ENCODE measurements at regions not wholly inside any gene's neighbourhood (a gene's known extent, or its start where the extent isn't known, plus 50 kb on each side); places are given as distances from the start of the nearest gene placed in this dataset.

DNA sequence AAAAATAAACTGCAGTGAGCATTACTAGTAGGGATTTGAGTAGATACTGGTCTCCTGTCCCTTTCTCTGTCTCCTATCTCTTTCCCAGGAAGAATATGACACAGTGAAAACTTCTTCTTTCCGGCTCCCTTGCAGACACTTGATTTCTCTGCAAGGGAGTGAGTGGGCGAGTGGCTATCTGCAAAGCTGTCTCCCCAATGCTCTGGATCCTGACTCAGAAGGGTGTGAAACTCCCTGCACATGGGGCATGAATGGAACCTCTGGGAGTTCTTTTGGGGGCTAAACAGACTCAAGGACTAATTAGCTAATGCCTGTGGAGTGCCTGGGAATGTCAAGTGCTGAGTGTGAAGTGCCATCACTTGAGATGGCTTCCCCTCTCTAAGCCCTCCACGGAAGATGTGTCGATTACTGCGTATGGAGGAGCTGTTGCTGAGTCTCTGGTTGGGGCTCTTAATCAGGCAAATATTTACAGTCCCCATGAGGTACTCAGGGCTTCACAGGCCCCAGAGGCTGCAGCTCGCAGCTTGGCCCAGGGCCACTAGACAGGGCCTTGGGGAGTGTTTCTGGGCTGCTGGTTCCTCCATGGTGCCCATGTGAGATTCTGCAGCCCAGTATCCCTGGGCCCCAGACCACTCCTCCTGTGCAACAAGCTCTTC, 139.8 kb downstream of the RPS24 start:
- Histone ChIP-seq H3K36me3 (ENCODE audit: low read depth, missing control alignments) (no peaks in the 10 kb centered on the region), H3K4me1 (peaks cover 6% of the 10 kb centered on the region), H3K27ac (no peak overlapping the region), H3K4me3 (no peak overlapping the region), H3K9me3 (no peaks in the 10 kb centered on the region), H3K27me3 (no peaks in the 10 kb centered on the region)
- no peak for DNase-seq
- no peak for TF ChIP-seq POLR2A (IDR thresholded peaks at IDR 0.05)
- TF ChIP-seq, protein P1, sequence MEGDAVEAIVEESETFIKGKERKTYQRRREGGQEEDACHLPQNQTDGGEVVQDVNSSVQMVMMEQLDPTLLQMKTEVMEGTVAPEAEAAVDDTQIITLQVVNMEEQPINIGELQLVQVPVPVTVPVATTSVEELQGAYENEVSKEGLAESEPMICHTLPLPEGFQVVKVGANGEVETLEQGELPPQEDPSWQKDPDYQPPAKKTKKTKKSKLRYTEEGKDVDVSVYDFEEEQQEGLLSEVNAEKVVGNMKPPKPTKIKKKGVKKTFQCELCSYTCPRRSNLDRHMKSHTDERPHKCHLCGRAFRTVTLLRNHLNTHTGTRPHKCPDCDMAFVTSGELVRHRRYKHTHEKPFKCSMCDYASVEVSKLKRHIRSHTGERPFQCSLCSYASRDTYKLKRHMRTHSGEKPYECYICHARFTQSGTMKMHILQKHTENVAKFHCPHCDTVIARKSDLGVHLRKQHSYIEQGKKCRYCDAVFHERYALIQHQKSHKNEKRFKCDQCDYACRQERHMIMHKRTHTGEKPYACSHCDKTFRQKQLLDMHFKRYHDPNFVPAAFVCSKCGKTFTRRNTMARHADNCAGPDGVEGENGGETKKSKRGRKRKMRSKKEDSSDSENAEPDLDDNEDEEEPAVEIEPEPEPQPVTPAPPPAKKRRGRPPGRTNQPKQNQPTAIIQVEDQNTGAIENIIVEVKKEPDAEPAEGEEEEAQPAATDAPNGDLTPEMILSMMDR (IDR thresholded peaks at IDR 0.05), result no peak
- 82 to 85% methylated on average over 6 of the region's 6 CpGs for WGBS, 2 donors
- intact Hi-C loops (cut with DNase I; ENCODE audit: low total_unique reads), result no loop called here

DNA sequence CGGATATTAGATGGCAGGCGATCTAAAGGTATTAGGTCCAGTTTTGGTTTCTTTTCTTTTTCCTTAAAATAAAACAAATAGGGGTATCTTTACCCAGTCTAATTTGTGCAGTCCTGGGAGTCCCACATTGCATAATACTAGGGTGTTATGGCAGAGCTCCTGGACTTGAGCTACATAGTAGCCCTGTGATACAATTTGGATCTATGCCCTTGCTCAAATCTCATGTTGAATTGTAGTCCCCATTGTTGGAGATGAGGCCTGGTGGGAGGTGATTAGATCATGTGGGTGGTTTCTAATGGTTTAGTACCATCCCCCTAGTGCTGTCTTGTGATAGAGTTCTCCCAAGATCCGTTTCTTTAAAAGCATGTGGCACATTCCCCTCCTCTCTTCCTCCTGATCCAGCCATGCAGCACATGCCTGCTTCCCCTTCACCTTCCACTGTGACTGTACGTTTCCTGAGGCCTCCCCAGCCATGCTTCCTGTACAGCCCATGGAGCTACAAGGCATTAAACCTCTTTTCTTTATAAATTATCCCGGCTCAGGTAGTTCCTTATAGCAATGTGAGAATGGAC, 141.9 kb downstream of the RPS24 start:
- no peak for DNase-seq
- TF ChIP-seq, protein P1 (IDR thresholded peaks at IDR 0.05), result no peak
- Histone ChIP-seq H3K4me3 (no peak overlapping the region), H3K9me3 (no peaks in the 10 kb centered on the region), H3K27me3 (no peaks in the 10 kb centered on the region), H3K4me1 (peaks cover 6% of the 10 kb centered on the region), H3K27ac (no peak overlapping the region), H3K36me3 (ENCODE audit: low read depth, missing control alignments) (no peaks in the 10 kb centered on the region)
- 71 to 74% methylated on average over 5 of the region's 5 CpGs for WGBS, 2 donors
- intact Hi-C loops (cut with DNase I; ENCODE audit: low total_unique reads), result no loop called here

DNA sequence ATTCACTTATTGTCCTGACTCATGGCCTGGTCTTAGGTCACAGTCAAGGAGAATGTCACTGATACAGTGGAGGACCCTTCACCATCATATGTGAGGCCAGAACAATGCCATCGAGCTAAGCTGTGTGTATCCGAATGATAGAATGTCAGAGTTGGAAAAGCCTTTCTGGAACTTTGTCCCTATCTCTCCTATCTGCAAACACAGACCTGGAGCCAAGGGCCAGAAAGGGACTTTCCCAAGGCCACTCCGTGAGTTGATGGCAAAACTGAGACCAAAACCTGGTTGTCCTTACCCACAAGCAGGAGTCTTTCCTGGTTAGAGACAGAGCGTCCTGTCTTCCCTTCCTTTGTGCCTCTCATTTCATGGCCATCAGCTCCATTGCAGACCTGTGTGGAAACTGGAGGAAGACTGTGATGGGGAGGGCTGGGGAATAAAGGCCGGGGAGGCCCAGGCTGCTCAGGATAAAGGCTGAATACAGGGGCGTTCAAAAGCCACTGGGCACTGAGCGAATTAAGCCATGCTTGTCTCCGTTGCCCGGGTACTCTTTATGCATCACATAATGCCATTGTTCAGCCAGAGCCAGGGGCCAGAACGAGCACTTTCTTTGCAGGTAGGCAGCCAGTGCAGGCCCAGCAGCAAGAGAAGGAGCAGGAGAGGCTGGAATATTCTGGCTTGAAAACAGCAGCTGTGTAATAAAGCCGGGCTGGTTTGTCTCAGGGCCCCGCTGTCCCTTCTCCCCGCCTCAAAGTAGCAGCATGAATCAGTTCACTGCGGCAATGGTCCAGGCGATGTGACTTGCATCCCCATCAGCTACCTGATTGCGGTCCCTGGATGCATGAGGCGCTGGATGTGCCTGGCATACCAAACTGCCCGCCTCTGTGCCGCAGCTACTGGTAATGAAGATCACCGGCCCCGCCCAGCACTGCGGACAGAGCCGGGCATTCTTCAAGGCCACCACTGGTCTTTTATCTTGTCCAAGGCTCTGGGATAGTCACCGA, 143.0 kb downstream of the RPS24 start:
- peak; percentile 56 for DNase-seq
- intact Hi-C loops (cut with DNase I; ENCODE audit: low total_unique reads), result no loop called here
- Histone ChIP-seq H3K27ac (no peak overlapping the region), H3K4me3 (no peak overlapping the region), H3K9me3 (no peaks in the 10 kb centered on the region), H3K36me3 (ENCODE audit: low read depth, missing control alignments) (no peaks in the 10 kb centered on the region), H3K4me1 (peaks cover 6% of the 10 kb centered on the region), H3K27me3 (no peaks in the 10 kb centered on the region)
- no peak for TF ChIP-seq POLR2A (IDR thresholded peaks at IDR 0.05)
- TF ChIP-seq, protein P1 (IDR thresholded peaks at IDR 0.05), result no peak
- 72 to 87% methylated on average over 23 to 24 of the region's 24 CpGs for WGBS, 2 donors

DNA sequence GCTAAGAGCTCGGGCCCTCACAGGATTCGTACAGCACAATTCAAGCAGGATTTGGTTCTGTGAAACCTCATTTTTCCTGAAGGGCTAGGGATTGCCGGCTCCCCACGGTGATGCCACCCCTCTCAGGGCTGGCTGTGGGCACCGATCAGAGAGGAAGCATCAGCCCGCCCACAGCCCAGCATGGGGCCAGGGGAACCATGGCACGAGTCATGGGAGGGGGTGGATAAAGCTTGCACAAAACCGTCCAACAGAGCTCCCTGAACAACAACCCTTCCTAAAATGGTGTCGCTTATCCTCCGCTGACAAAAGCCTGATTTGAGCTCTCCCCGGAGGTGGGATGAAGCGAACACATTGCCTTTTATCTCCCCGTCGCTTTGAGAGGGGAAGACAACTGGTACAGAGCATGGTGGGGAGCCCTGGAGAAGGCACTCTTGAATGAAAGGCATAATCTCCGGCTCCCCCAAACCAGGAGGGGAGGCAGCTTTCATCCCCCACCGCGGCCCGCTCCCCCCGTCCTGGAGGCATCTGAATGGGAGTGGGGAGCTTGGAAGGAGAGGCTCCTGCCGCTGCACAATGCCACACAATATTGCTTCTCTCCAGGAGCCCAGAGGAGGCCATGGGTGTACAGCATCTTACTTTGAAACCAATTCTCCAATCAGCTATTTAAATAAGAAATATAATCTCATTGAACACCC, 144.0 kb downstream of the RPS24 start:
- H3K27me3 ChIP-seq, result no peaks in the 10 kb centered on the region
- peaks cover 6% of the 10 kb centered on the region for H3K4me1 ChIP-seq
- no peak overlapping the region for H3K4me3 ChIP-seq
- no peaks in the 10 kb centered on the region for H3K36me3 ChIP-seq (ENCODE audit: low read depth, missing control alignments)
- H3K9me3 ChIP-seq, result no peaks in the 10 kb centered on the region
- TF ChIP-seq, protein P1 (IDR thresholded peaks at IDR 0.05), result no peak
- no peak for TF ChIP-seq POLR2A (IDR thresholded peaks at IDR 0.05)
- intact Hi-C loops (cut with DNase I; ENCODE audit: low total_unique reads), result no loop called here
- no peak overlapping the region for H3K27ac ChIP-seq
- no peak for DNase-seq
- 50 to 64% methylated on average over 12 to 20 of the region's 20 CpGs for WGBS, 2 donors

All from testis (tissue), 2 donors.